Activated naive CD4-positive, alpha-beta T cell treated with anti-CD3 and anti-CD28 coated beads for 36 hours (primary cell): ENCODE measurements at regions not wholly inside any gene's neighbourhood (a gene's known extent, or its start where the extent isn't known, plus 50 kb on each side); places are given as distances from the start of the nearest gene placed in this dataset.

ENCODE experiments used
- CTCF ChIA-PET: fragments of 350-600 bp; sonication (Branson Sonifier 250); formaldehyde crosslinking; loops from one replicate; lab custom pipeline; 2021; ENCODE audit warnings: antibody characterized with exemption; lab: Charles Lee
- DNase-seq: peaks from one replicate; pipeline ENCODE4 v3.0.0-alpha.2; 2020
- H3K27ac Mint-ChIP-seq: one replicate; pipeline ENCODE4 v1.8.0; 2021; ENCODE audit warnings: mild to moderate bottlenecking, mixed read lengths
- H3K27me3 Mint-ChIP-seq: one replicate; pipeline ENCODE4 v1.8.0; 2021; ENCODE audit warnings: low read depth, mixed read lengths
- H3K36me3 Mint-ChIP-seq: one replicate; pipeline ENCODE4 v1.8.0; 2021; ENCODE audit warnings: low read depth, mixed read lengths
- H3K4me1 Mint-ChIP-seq: one replicate; pipeline ENCODE4 v1.8.0; 2021; ENCODE audit warnings: low read depth, mixed read lengths
- H3K4me3 Mint-ChIP-seq: one replicate; pipeline ENCODE4 v1.8.0; 2021; ENCODE audit warnings: mild to moderate bottlenecking, moderate library complexity, mixed read lengths
- H3K9me3 Mint-ChIP-seq: one replicate; pipeline ENCODE4 v1.8.0; 2021; ENCODE audit warnings: mixed read lengths
- intact Hi-C: fragments of 100-400 bp; cut with micrococcal nuclease; formaldehyde crosslinking; loops from one replicate; pipeline ENCODE4 v1.15.1; 2023

GRCh38 chr12:87778065-87778464, 251.1 kb downstream of the C12orf50 start:
- no peak overlapping the region for H3K4me3 Mint-ChIP-seq
- CTCF ChIA-PET, result no interaction called here
- intact Hi-C loops, result no loop called here

GRCh38 chr12:87775784-87776183, 253.4 kb downstream of the C12orf50 start:
- no peak overlapping the region for H3K4me3 Mint-ChIP-seq
- no peaks in the 10 kb centered on the region for H3K27me3 Mint-ChIP-seq
- no peaks in the 10 kb centered on the region for H3K4me1 Mint-ChIP-seq
- no peak for DNase-seq
- CTCF ChIA-PET, result interaction anchor here (0.7 kb wide), 1 partner anchor 756 kb away, joined by 3 read pairs; no protein-coding TSS in a partner anchor
- no peak overlapping the region for H3K27ac Mint-ChIP-seq
- H3K9me3 Mint-ChIP-seq, result no peaks in the 10 kb centered on the region
- intact Hi-C loops, result no loop called here
- H3K36me3 Mint-ChIP-seq, result no peaks in the 10 kb centered on the region

More at GRCh38 chr12:87778065-87778464, 251.1 kb downstream of the C12orf50 start:
- no peaks in the 10 kb centered on the region for H3K27me3 Mint-ChIP-seq
- H3K4me1 Mint-ChIP-seq, result no peaks in the 10 kb centered on the region
- no peaks in the 10 kb centered on the region for H3K9me3 Mint-ChIP-seq
- no peak overlapping the region for H3K27ac Mint-ChIP-seq
- DNase-seq, result no peak
- H3K36me3 Mint-ChIP-seq, result no peaks in the 10 kb centered on the region

GRCh38 chr12:87775051-87775450, 254.2 kb downstream of the C12orf50 start:
- CTCF ChIA-PET, result interaction anchor here (0.7 kb wide), 1 partner anchor 756 kb away, joined by 3 read pairs; no protein-coding TSS in a partner anchor
- Mint-ChIP-seq H3K27me3 (no peaks in the 10 kb centered on the region), H3K4me1 (no peaks in the 10 kb centered on the region), H3K27ac (no peak overlapping the region), H3K36me3 (no peaks in the 10 kb centered on the region), H3K4me3 (no peak overlapping the region), H3K9me3 (no peaks in the 10 kb centered on the region)
- DNase-seq, result no peak
- intact Hi-C loops, result no loop called here

GRCh38 chr12:87772401-87772800, 256.8 kb downstream of the C12orf50 start:
- intact Hi-C loops, result no loop called here
- H3K27ac Mint-ChIP-seq, result no peak overlapping the region

DNA sequence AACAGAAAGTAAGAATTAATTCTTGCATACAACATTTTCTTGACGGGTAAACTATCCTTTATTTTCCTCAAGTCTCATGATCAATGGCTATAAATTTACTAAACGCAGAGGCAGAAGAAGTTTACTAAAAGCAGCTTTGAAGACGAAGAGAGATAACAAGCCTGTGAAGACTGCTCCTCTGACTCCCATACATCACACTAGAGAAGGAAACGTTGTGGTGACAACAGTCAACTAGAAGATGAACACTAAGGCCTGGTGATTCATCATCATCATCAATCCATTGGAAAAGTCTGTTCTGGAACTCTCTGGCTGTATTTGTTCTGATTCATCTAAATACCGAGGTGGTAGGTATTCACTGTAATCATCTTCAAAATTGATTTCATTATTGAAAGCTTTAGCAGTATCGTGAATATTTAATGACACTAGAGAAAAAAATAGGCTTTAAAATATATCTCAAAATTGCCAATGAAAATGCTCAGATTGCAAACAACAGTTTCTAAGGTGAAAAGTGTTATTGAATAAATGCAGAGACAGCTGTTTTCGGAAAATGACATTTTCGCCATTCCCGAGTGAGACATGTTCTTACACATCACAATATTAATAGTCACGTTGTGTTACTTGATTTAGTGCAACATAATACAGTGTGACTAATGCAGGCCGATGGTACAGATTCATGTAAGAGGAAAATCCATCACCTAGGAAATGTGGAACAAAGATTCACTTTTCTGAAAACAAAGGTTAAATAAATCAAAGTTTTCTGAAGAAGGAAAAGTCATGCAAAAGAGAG, 260.5 kb downstream of the C12orf50 start:
- H3K27me3 Mint-ChIP-seq, result no peaks in the 10 kb centered on the region
- DNase-seq, result no peak
- CTCF ChIA-PET, result no interaction called here

More at GRCh38 chr12:87772401-87772800, 256.8 kb downstream of the C12orf50 start:
- no peak for DNase-seq
- H3K4me3 Mint-ChIP-seq, result no peak overlapping the region
- no peaks in the 10 kb centered on the region for H3K27me3 Mint-ChIP-seq
- CTCF ChIA-PET, result no interaction called here
- no peaks in the 10 kb centered on the region for H3K36me3 Mint-ChIP-seq
- H3K4me1 Mint-ChIP-seq, result no peaks in the 10 kb centered on the region
- H3K9me3 Mint-ChIP-seq, result no peaks in the 10 kb centered on the region

GRCh38 chr12:87766044-87766443, 263.2 kb downstream of the C12orf50 start:
- Mint-ChIP-seq H3K27ac (no peak overlapping the region), H3K4me3 (no peak overlapping the region), H3K27me3 (no peaks in the 10 kb centered on the region), H3K4me1 (no peaks in the 10 kb centered on the region), H3K36me3 (no peaks in the 10 kb centered on the region), H3K9me3 (no peaks in the 10 kb centered on the region)
- CTCF ChIA-PET, result no interaction called here
- intact Hi-C loops, result no loop called here
- DNase-seq, result no peak

More for the DNA sequence above, 260.5 kb downstream of the C12orf50 start:
- no peak overlapping the region for H3K4me3 Mint-ChIP-seq
- H3K4me1 Mint-ChIP-seq, result no peaks in the 10 kb centered on the region
- no peaks in the 10 kb centered on the region for H3K9me3 Mint-ChIP-seq
- no peak overlapping the region for H3K27ac Mint-ChIP-seq
- intact Hi-C loops, result no loop called here
- no peaks in the 10 kb centered on the region for H3K36me3 Mint-ChIP-seq

DNA sequence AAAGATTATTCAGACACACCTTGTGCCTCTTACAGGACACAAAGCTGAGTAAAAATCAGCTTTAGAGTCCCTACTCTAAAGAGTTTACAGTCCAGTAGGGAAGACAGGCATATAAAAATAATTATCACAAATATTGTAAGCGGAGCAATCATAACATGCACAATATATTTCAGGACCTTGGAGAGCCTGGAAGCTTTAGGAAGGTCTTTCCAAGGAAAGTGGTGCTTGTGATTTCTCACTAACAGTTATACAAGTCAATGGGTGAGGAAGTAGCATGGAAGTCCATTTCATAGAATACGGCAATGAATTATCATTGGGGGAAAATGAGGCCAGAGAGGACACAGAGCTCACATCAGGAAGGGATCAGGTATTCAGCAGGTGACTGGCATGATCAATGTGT, 268.3 kb downstream of the C12orf50 start:
- no peak overlapping the region for H3K27ac Mint-ChIP-seq
- intact Hi-C loops, result no loop called here

GRCh38 chr12:87758271-87758670, 270.9 kb downstream of the C12orf50 start:
- CTCF ChIA-PET, result no interaction called here
- Mint-ChIP-seq H3K27me3 (no peaks in the 10 kb centered on the region), H3K9me3 (peaks cover 2% of the 10 kb centered on the region), H3K4me1 (no peaks in the 10 kb centered on the region), H3K4me3 (no peak overlapping the region), H3K27ac (no peak overlapping the region), H3K36me3 (no peaks in the 10 kb centered on the region)
- intact Hi-C loops, result no loop called here
- no peak for DNase-seq

More for the DNA sequence above, 268.3 kb downstream of the C12orf50 start:
- CTCF ChIA-PET, result no interaction called here
- Mint-ChIP-seq H3K9me3 (peaks cover 2% of the 10 kb centered on the region), H3K27me3 (no peaks in the 10 kb centered on the region), H3K36me3 (no peaks in the 10 kb centered on the region), H3K4me1 (no peaks in the 10 kb centered on the region), H3K4me3 (no peak overlapping the region)
- no peak for DNase-seq

GRCh38 chr12:87756721-87757120, 272.5 kb downstream of the C12orf50 start:
- intact Hi-C loops, result no loop called here
- no peak for DNase-seq
- Mint-ChIP-seq H3K36me3 (no peaks in the 10 kb centered on the region), H3K4me1 (no peaks in the 10 kb centered on the region), H3K27me3 (no peaks in the 10 kb centered on the region), H3K4me3 (no peak overlapping the region), H3K9me3 (peaks cover 2% of the 10 kb centered on the region), H3K27ac (no peak overlapping the region)
- CTCF ChIA-PET, result no interaction called here

GRCh38 chr12:87756111-87756510, 273.1 kb downstream of the C12orf50 start:
- Mint-ChIP-seq H3K27me3 (no peaks in the 10 kb centered on the region), H3K4me1 (no peaks in the 10 kb centered on the region), H3K4me3 (no peak overlapping the region), H3K36me3 (no peaks in the 10 kb centered on the region), H3K27ac (no peak overlapping the region), H3K9me3 (peaks cover 2% of the 10 kb centered on the region)
- no peak for DNase-seq
- intact Hi-C loops, result no loop called here
- CTCF ChIA-PET, result no interaction called here

- Mint-ChIP-seq H3K4me1 (no peaks in the 10 kb centered on the region), H3K27me3 (no peaks in the 10 kb centered on the region), H3K27ac (no peak overlapping the region), H3K9me3 (peaks cover 2% of the 10 kb centered on the region), H3K36me3 (no peaks in the 10 kb centered on the region), H3K4me3 (no peak overlapping the region)
- intact Hi-C loops, result no loop called here
- CTCF ChIA-PET, result no interaction called here
- no peak for DNase-seq
Observed at GRCh38 chr12:87728931-87729593, 300.1 kb downstream of the C12orf50 start.

GRCh38 chr12:87720967-87721366, 308.2 kb downstream of the C12orf50 start:
- H3K4me1 Mint-ChIP-seq, result no peaks in the 10 kb centered on the region
- no peak overlapping the region for H3K27ac Mint-ChIP-seq
- peaks cover 1% of the 10 kb centered on the region for H3K9me3 Mint-ChIP-seq
- intact Hi-C loops, result no loop called here
- CTCF ChIA-PET, result no interaction called here
- no peaks in the 10 kb centered on the region for H3K36me3 Mint-ChIP-seq
- H3K27me3 Mint-ChIP-seq, result no peaks in the 10 kb centered on the region
- no peak overlapping the region for H3K4me3 Mint-ChIP-seq
- no peak for DNase-seq

GRCh38 chr12:87704374-87704773, 324.8 kb downstream of the C12orf50 start:
- Mint-ChIP-seq H3K4me3 (no peak overlapping the region), H3K9me3 (peaks cover 5% of the 10 kb centered on the region), H3K27me3 (no peaks in the 10 kb centered on the region), H3K4me1 (no peaks in the 10 kb centered on the region), H3K36me3 (no peaks in the 10 kb centered on the region), H3K27ac (no peak overlapping the region)
- intact Hi-C loops, result no loop called here
- CTCF ChIA-PET, result no interaction called here
- no peak for DNase-seq
